HuH-7 (cell line): ENCODE measurements at regions not wholly inside any gene's neighbourhood (a gene's known extent, or its start where the extent isn't known, plus 50 kb on each side); places are given as distances from the start of the nearest gene placed in this dataset.

Source experiments
- DNase-seq: peaks from one replicate; pipeline ENCODE4 v3.0.0; 2011; ENCODE audit warnings: low spot score

DNA sequence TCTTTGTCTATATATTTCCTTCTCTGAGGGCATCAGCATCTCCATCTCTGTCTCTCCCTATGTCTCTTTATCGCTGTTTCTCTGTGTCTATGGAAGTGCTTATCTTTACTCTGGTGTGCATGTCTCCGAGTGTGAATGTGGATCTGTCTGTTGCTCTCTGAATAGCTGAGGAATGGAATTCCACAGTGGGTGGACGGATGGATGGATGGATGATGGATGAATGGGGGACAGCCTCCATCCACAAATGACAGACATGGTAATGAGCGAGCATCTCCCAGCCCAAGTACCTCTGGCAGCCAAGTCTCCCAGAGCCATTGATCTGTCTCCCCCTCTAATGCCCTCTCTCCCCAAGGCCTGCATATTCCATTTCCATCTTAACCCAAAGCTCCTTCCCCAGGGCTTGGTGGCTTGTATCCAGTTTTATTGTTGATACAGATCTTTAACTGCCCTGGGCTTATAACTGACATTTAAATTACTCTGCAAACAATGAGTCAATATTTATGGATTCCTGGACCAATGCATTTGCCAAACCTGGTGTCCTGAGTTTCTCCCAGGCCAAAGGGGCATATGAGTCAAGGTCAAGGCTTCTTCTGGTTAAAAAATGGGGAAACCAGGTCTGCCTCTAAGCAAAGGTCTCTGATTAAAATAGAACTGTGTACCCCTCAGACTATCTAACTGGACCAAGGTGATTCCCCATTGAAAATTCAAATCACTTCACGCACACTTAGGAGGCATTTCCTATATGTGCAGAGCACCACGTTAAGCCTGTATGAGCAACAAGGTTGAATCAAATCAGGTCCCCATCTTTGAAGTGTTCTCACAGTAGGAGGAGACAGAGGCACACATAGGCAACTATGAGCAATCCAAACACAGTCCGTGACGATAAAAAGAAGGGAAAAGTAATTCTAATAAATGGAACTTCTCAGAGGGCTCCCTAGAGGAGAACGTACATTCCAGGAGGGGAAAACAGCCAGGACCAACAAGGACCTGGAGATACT, 109.9 kb downstream of the TLE3 start:
- no peak for DNase-seq

DNA sequence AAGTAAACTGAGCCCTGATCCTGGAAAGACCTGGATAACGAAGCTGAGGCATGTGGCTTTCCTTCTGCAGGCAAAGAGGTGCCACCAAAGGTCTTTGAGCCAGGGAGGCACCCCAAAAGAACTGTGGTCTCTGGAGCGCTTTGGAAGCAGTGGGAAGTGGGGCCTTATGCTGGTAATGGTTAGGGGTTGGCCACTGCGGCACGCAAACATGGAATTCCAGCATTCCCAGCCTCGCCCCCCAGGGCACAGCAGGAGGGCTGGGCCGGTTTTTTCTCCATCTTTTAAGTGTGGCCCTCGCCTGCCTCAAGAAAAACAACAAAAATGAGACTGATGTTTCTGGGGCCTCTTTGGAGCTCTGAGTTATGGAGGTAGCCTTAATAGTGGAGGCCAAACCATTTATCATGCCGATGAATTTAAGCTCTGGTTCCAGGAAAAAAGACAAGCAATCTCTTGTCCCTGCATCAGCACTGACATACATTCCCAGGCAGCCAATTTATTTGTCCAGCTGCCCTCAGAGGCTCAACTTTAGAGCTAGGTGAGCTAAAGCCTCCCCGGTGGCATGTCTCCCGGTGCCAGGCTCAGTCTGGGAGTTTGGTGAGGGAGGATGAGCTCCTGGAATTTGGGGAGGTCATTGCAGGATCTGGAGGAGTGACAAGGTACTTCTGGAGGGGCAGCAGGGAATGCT, 109.0 kb downstream of the TLE3 start:
- no peak for DNase-seq

DNA sequence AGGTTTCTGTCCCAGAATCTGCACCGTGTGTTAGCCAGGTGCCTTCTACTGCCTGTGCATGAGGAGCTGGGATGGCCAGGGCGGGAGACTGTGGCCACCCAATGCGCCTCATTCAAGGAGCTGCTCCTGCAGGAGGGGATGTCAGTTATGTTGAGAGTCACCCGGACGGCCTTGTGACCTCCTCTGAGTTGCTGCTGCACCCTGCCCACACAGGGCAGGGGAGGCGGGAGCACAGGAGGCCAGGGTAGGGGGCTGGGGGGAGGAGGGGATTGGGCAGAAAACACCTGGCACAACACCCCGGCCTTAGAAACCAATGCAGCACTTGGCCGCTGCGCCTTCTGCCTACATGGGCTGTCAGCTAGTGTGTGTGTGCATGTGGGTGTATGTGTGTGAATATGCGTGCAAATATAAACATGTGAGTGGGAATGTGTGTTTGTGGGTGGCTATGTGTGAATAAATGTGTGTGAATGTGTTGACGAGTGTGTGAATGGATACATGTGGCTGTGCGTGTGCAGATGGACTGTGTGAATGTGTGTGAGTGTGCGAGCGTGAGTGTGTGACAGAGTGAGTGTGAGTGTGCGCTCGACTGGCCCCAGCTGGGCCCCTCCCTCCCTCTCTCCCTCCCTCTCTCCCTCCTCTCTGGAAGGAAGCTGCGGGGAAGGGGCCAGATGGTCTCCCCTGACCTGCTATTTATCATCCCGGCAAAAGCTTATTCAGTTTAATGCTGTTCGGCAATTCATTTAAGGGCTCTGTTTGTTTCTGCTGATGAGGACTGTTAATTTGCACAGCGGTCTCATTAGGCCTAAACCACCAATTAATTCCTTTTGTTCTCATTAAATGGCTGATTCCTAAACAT, 106.9 kb downstream of the TLE3 start:
- no peak for DNase-seq

DNA sequence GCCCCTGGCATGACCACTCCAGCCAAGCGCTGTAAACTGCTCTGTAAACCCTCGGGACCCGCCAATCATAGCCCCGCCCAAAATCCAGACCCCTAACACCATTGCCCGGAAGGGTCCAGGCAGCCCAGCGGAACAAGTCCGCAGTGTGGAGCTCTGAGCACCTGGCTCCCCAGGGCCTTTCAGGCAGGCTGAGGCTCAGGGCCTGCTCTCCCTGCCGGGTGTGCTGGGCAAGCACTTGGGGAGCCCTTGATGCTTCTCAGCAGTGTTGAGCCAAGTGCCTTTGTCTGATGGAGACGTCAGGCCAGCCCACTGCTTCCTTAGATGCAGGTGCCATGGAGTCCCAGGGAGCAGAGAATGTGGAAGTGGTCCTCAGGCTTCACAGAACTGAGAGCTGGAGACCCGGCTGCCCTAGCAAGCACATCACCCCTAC, 106.2 kb downstream of the TLE3 start:
- DNase-seq = no peak

DNA sequence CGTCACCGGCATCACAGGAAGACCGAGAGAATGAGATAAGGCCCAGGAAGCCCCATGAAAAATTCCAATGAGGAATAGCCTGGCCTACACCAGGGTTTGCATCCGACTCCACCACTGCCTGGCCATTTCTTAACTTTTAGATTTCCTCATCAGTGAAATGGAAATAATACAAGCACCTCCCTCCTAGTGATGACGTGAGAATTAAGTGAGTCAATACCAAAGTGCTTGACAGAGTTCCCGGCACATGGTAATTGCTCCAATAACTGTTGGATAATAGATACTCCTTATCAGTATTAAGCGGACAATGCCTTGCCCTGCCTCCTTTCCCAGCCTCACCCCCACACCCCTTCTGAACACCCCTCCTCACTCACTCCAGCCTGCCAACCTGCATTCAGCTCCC, 105.4 kb downstream of the TLE3 start:
- DNase-seq = no peak

DNA sequence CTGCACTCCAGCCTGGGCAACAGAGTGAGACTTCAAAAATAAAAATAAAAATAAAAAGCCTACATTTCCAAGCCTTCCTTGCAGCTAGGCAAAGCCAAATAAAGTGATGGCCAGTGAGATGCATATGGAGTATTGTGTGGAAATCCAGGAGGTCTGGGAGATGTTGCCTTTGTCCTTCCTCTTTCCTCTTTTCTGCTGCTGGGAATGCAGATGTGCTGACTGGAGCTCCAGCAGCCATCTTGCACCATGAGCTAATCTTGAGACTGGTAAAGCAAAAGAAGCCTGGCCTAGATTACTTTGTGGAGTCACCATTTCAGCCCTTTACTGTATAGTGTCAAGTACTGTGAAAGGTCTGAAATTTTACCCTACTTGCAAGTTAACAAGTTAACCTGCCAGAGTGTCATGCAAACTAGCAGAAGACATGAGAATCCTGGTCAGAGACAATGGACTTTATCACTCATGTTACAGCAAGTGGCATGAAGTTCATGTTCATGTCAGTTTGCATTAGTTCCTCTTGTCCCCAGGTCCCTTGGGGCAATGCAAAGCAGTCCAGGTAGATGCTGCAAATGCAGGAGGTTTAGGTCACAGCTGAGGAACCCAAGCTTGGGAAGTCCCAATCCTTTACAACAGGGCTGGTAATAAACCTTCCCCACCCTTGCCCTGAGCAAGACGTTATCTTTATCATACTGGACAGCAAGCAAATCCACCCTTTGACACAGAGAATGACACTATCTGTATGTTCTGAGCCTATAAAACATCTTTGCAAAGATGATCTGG, 103.1 kb downstream of the TLE3 start:
- peak; percentile 47 for DNase-seq

DNA sequence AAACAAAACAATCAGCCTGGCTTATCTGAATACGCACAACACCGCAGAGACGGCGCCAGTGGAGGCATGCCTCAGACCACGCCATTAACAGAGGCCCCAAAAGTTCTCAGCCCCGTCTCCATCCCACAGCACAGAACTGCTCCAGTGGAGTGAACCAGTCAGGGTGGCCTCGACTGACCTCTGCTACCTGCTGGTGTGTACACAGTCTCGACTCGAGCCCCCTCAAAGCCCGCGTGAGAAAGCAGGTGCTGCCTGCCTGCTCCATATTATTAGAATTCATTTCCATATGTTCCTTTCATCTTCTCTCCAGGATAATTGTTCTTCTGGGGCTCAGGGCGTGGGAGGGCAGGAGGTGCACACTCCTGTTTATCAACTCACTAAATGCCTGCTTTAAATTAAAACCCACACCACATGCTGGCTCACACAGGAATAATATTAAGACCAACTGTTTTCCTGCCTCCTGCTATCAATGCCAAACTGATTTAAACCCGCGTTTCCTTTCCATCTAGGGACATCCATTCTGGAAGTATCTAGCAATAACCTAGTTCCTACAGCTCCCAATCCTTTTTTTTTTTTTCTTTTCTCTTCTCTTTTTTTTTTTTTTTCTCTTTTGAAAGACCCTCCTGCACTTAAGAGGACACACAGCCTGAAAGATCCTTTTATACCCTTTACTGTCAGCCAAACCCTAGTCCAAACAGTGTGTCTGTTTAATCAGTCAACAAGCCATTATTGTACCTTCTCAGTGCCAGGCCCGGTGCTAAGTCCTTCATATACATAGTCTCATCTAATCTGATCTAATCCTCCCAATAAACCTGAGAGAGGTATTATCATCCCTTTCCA, 101.2 kb downstream of the TLE3 start:
- no peak for DNase-seq

DNA sequence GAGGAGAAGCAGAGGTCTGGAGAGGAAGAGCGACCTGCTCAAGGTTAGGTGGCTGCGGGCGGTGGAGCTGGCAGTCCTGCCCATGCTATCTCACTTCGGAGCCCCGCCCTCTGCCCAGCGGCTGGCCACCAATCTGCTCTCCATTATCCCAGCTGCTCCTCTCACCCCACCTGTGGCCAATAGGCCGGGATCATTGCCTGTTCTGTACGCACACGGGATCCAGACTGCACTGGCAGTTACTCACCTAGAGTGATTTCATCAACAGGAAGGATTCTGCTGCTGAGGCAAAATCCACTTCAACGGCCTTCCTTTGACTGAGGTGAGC, 100.6 kb downstream of the TLE3 start:
- DNase-seq = no peak
